Endothelial cell of umbilical vein (primary cell): ENCODE measurements at regions not wholly inside any gene's neighbourhood (a gene's known extent, or its start where the extent isn't known, plus 50 kb on each side); places are given as distances from the start of the nearest gene placed in this dataset.

Experiments
- EZH2 ChIP-seq: IDR thresholded peaks from 2 replicates; pipeline ENCODE4 v1.6.1; 2012; ENCODE audit warnings: borderline replicate concordance, low read depth, mild to moderate bottlenecking, moderate library complexity, low read length, inconsistent platforms; ENCODE audit not compliant: severe bottlenecking
- FOS ChIP-seq: IDR thresholded peaks from 2 replicates; pipeline ENCODE4 v1.6.1; 2011; ENCODE audit warnings: mild to moderate bottlenecking, low read length, moderate library complexity, borderline replicate concordance; ENCODE audit not compliant: insufficient read depth
- MYC ChIP-seq: IDR thresholded peaks from one replicate; pipeline ENCODE4 v1.6.1; 2011; ENCODE audit warnings: mild to moderate bottlenecking, low read depth, low read length
- POLR2AphosphoS5 ChIP-seq: IDR thresholded peaks from 2 replicates; pipeline ENCODE4 v1.6.1; 2012; ENCODE audit warnings: low read depth, mild to moderate bottlenecking, control low read depth, low read length, moderate library complexity; ENCODE audit not compliant: insufficient read depth
- TF ChIP-seq, protein P1 (sequence below), 2 donors: IDR thresholded peaks; 1 replicate in 1 of 2; 2 replicates in 1 of 2; pipeline ENCODE4 v1.5.1; 2011; ENCODE audit warnings: low read length in 2 of 2, mild to moderate bottlenecking in 2 of 2, moderate library complexity in 2 of 2, control low read depth in 1 of 2, inconsistent platforms in 1 of 2, low read depth in 1 of 2; ENCODE audit not compliant: insufficient read depth in 1 of 2; ENCODE audit errors: extremely low read depth in 1 of 2
- TF ChIP-seq, protein P2 (sequence below): IDR thresholded peaks from 2 replicates; pipeline ENCODE4 v1.6.1; 2011; ENCODE audit not compliant: insufficient read depth, insufficient read length

DNA sequence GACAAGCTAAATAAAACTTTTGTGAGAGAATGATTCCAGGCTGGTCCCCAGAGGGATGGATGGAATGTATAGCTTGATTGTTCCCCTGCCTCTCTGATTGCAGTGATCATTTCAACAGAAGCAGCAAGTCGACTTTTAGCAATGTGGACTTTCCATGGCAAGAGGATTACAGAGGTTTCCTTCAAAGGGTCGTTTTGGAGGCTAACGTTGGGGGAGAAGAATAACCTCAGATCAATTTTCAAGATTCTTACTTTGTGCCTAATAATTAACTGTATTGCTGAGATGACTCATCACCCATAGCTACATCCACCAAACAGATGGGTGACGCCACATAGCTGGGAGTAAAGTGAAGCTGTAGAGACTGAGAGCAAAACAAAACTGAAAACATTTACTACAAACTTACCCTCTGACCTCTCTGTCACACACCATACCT lies 79.9 kb downstream of the GTPBP8 start:
- TF ChIP-seq, protein P1, sequence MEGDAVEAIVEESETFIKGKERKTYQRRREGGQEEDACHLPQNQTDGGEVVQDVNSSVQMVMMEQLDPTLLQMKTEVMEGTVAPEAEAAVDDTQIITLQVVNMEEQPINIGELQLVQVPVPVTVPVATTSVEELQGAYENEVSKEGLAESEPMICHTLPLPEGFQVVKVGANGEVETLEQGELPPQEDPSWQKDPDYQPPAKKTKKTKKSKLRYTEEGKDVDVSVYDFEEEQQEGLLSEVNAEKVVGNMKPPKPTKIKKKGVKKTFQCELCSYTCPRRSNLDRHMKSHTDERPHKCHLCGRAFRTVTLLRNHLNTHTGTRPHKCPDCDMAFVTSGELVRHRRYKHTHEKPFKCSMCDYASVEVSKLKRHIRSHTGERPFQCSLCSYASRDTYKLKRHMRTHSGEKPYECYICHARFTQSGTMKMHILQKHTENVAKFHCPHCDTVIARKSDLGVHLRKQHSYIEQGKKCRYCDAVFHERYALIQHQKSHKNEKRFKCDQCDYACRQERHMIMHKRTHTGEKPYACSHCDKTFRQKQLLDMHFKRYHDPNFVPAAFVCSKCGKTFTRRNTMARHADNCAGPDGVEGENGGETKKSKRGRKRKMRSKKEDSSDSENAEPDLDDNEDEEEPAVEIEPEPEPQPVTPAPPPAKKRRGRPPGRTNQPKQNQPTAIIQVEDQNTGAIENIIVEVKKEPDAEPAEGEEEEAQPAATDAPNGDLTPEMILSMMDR (IDR thresholded peaks at IDR 0.05; ENCODE audit: extremely low read depth in 1 of 2, insufficient read depth in 1 of 2, low read depth in 1 of 2, low read length in 2 of 2), result no peak
- TF ChIP-seq MYC, result no peak
- no peak for TF ChIP-seq POLR2AphosphoS5
- no peak for TF ChIP-seq EZH2
- TF ChIP-seq, protein P2, sequence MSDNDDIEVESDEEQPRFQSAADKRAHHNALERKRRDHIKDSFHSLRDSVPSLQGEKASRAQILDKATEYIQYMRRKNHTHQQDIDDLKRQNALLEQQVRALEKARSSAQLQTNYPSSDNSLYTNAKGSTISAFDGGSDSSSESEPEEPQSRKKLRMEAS, result no peak
- no peak for TF ChIP-seq FOS
